OCI-LY3 (cell line): ENCODE measurements at regions not wholly inside any gene's neighbourhood (a gene's known extent, or its start where the extent isn't known, plus 50 kb on each side); places are given as distances from the start of the nearest gene placed in this dataset.

Source experiments
- CTCF ChIP-seq: fragments of 200-600, 300-600 bp; sonication (generic); IDR thresholded peaks from 2 replicates; pipeline ENCODE4 v1.5.1; 2014; ENCODE audit warnings: antibody characterized with exemption, low read length, low read depth
- EZH2phosphoT487 ChIP-seq: fragments of 200-600 bp; shearing (Covaris generic); IDR thresholded peaks from 2 replicates; pipeline ENCODE4 v1.6.1; 2018; ENCODE audit warnings: antibody characterized with exemption, mixed run types, low read depth

GRCh38 chr2:76268902-76269620 lies 558.3 kb upstream of the GCFC2 start:
- TF ChIP-seq CTCF, result no peak
- TF ChIP-seq EZH2phosphoT487, result no peak
